ENCODE measurements at regions not wholly inside any gene's neighbourhood (a gene's known extent, or its start where the extent isn't known, plus 50 kb on each side); places are given as distances from the start of the nearest gene placed in this dataset.

- WGBS, 3 donors, result 76 to 85% (median 78%) methylated on average over 2 of the region's 2 CpGs
- Histone ChIP-seq H3K36me3 (ENCODE audit: control insufficient read depth in 3 of 3, insufficient read depth in 2 of 3, low read depth in 1 of 3, low read length in 3 of 3) (no peaks in the 10 kb centered on the region), H3K27ac (ENCODE audit: low read depth in 1 of 3, low read length in 2 of 3) (no peak overlapping the region), H3K4me1 (ENCODE audit: control insufficient read depth in 3 of 3, insufficient read depth in 2 of 3, low read depth in 1 of 3, low read length in 2 of 3) (no peaks in the 10 kb centered on the region), H3K4me3 (ENCODE audit: low read depth in 1 of 3, low read length in 3 of 3) (no peak overlapping the region), H3K27me3 (ENCODE audit: control insufficient read depth in 3 of 3, insufficient read depth in 3 of 3, low read length in 3 of 3) (no peaks in the 10 kb centered on the region), H3K9me3 (ENCODE audit: control insufficient read depth in 2 of 2, insufficient read depth in 1 of 2, low read depth in 1 of 2, low read length in 1 of 2) (peaks cover 0 to 6% of the 10 kb centered on the region in 2 donors)
- FAIRE-seq (no peak), DNase-seq (no peak)
Measured at GRCh38 chr13:82934000-82934399, 948.3 kb downstream of the SLITRK1 start.

- Histone ChIP-seq H3K4me1 (ENCODE audit: control insufficient read depth in 3 of 3, insufficient read depth in 2 of 3, low read depth in 1 of 3, low read length in 2 of 3) (no peaks in the 10 kb centered on the region), H3K27ac (ENCODE audit: low read depth in 1 of 3, low read length in 2 of 3) (no peak overlapping the region), H3K27me3 (ENCODE audit: control insufficient read depth in 3 of 3, insufficient read depth in 3 of 3, low read length in 3 of 3) (no peaks in the 10 kb centered on the region), H3K36me3 (ENCODE audit: control insufficient read depth in 3 of 3, insufficient read depth in 2 of 3, low read depth in 1 of 3, low read length in 3 of 3) (no peaks in the 10 kb centered on the region), H3K4me3 (ENCODE audit: low read depth in 1 of 3, low read length in 3 of 3) (no peak overlapping the region), H3K9me3 (ENCODE audit: control insufficient read depth in 2 of 2, insufficient read depth in 1 of 2, low read depth in 1 of 2, low read length in 1 of 2) (no peaks in the 10 kb centered on the region)
- DNase-seq, result no peak
- FAIRE-seq, result no peak
- WGBS, 3 donors, result 65 to 82% (median 71%) methylated on average over 4 of the region's 4 CpGs
Measured at GRCh38 chr13:82925114-82925513, 957.2 kb downstream of the SLITRK1 start.

GRCh38 chr13:82917984-82918383 is 964.3 kb downstream of the SLITRK1 start:
- Histone ChIP-seq H3K27me3 (ENCODE audit: control insufficient read depth in 3 of 3, insufficient read depth in 3 of 3, low read length in 3 of 3) (no peaks in the 10 kb centered on the region), H3K4me3 (ENCODE audit: low read depth in 1 of 3, low read length in 3 of 3) (no peak overlapping the region), H3K4me1 (ENCODE audit: control insufficient read depth in 3 of 3, insufficient read depth in 2 of 3, low read depth in 1 of 3, low read length in 2 of 3) (no peaks in the 10 kb centered on the region), H3K27ac (ENCODE audit: low read depth in 1 of 3, low read length in 2 of 3) (no peak overlapping the region), H3K9me3 (ENCODE audit: control insufficient read depth in 2 of 2, insufficient read depth in 1 of 2, low read depth in 1 of 2, low read length in 1 of 2) (no peaks in the 10 kb centered on the region), H3K36me3 (ENCODE audit: control insufficient read depth in 3 of 3, insufficient read depth in 2 of 3, low read depth in 1 of 3, low read length in 3 of 3) (no peaks in the 10 kb centered on the region)
- FAIRE-seq, result no peak
- 74 to 88% (median 79%) methylated on average over 2 of the region's 2 CpGs for WGBS, 3 donors
- no peak for DNase-seq

- Histone ChIP-seq H3K4me1 (ENCODE audit: control insufficient read depth in 3 of 3, insufficient read depth in 2 of 3, low read depth in 1 of 3, low read length in 2 of 3) (no peaks in the 10 kb centered on the region), H3K27ac (ENCODE audit: low read depth in 1 of 3, low read length in 2 of 3) (no peak overlapping the region), H3K27me3 (ENCODE audit: control insufficient read depth in 3 of 3, insufficient read depth in 3 of 3, low read length in 3 of 3) (no peaks in the 10 kb centered on the region), H3K9me3 (ENCODE audit: control insufficient read depth in 2 of 2, insufficient read depth in 1 of 2, low read depth in 1 of 2, low read length in 1 of 2) (no peaks in the 10 kb centered on the region), H3K36me3 (ENCODE audit: control insufficient read depth in 3 of 3, insufficient read depth in 2 of 3, low read depth in 1 of 3, low read length in 3 of 3) (no peaks in the 10 kb centered on the region), H3K4me3 (ENCODE audit: low read depth in 1 of 3, low read length in 3 of 3) (no peak overlapping the region)
- DNase-seq (no peak), FAIRE-seq (no peak)
- WGBS, 3 donors, result 77 to 88% (median 84%) methylated on average over 3 of the region's 3 CpGs
Measured at GRCh38 chr13:82912564-82912963, 969.7 kb downstream of the SLITRK1 start.

GRCh38 chr13:82905071-82905470 is 977.2 kb downstream of the SLITRK1 start:
- Histone ChIP-seq H3K36me3 (ENCODE audit: control insufficient read depth in 3 of 3, insufficient read depth in 2 of 3, low read depth in 1 of 3, low read length in 3 of 3) (no peaks in the 10 kb centered on the region), H3K27me3 (ENCODE audit: control insufficient read depth in 3 of 3, insufficient read depth in 3 of 3, low read length in 3 of 3) (no peaks in the 10 kb centered on the region), H3K9me3 (ENCODE audit: control insufficient read depth in 2 of 2, insufficient read depth in 1 of 2, low read depth in 1 of 2, low read length in 1 of 2) (no peaks in the 10 kb centered on the region), H3K27ac (ENCODE audit: low read depth in 1 of 3, low read length in 2 of 3) (no peak overlapping the region), H3K4me1 (ENCODE audit: control insufficient read depth in 3 of 3, insufficient read depth in 2 of 3, low read depth in 1 of 3, low read length in 2 of 3) (no peaks in the 10 kb centered on the region), H3K4me3 (ENCODE audit: low read depth in 1 of 3, low read length in 3 of 3) (no peak overlapping the region)
- FAIRE-seq (no peak), DNase-seq (no peak)
- 38 to 75% (median 58%) methylated on average over 2 of the region's 2 CpGs for WGBS, 3 donors

GRCh38 chr13:82900453-82900852 is 981.8 kb downstream of the SLITRK1 start:
- no peaks in the 10 kb centered on the region for H3K27me3 ChIP-seq (ENCODE audit: control insufficient read depth in 3 of 3, insufficient read depth in 3 of 3, low read length in 3 of 3)
- FAIRE-seq, result no peak
- no peaks in the 10 kb centered on the region for H3K9me3 ChIP-seq (ENCODE audit: control insufficient read depth in 2 of 2, insufficient read depth in 1 of 2, low read depth in 1 of 2, low read length in 1 of 2)
- H3K4me3 ChIP-seq (ENCODE audit: low read depth in 1 of 3, low read length in 3 of 3), result no peak overlapping the region
- DNase-seq, result no peak
- H3K36me3 ChIP-seq (ENCODE audit: control insufficient read depth in 3 of 3, insufficient read depth in 2 of 3, low read depth in 1 of 3, low read length in 3 of 3), result no peaks in the 10 kb centered on the region
- no peak overlapping the region for H3K27ac ChIP-seq (ENCODE audit: low read depth in 1 of 3, low read length in 2 of 3)
- no peaks in the 10 kb centered on the region for H3K4me1 ChIP-seq (ENCODE audit: control insufficient read depth in 3 of 3, insufficient read depth in 2 of 3, low read depth in 1 of 3, low read length in 2 of 3)

GRCh38 chr13:82898586-82898985 is 983.7 kb downstream of the SLITRK1 start:
- DNase-seq (no peak), FAIRE-seq (no peak)
- Histone ChIP-seq H3K27me3 (ENCODE audit: control insufficient read depth in 3 of 3, insufficient read depth in 3 of 3, low read length in 3 of 3) (no peaks in the 10 kb centered on the region), H3K27ac (ENCODE audit: low read depth in 1 of 3, low read length in 2 of 3) (no peak overlapping the region), H3K9me3 (ENCODE audit: control insufficient read depth in 2 of 2, insufficient read depth in 1 of 2, low read depth in 1 of 2, low read length in 1 of 2) (no peaks in the 10 kb centered on the region), H3K4me1 (ENCODE audit: control insufficient read depth in 3 of 3, insufficient read depth in 2 of 3, low read depth in 1 of 3, low read length in 2 of 3) (no peaks in the 10 kb centered on the region), H3K4me3 (ENCODE audit: low read depth in 1 of 3, low read length in 3 of 3) (no peak overlapping the region), H3K36me3 (ENCODE audit: control insufficient read depth in 3 of 3, insufficient read depth in 2 of 3, low read depth in 1 of 3, low read length in 3 of 3) (no peaks in the 10 kb centered on the region)
- WGBS, 3 donors, result 42 to 69% (median 45%) methylated on average over 3 of the region's 3 CpGs

GRCh38 chr13:82879921-82880320 is 1002.4 kb downstream of the SLITRK1 start:
- Histone ChIP-seq H3K36me3 (ENCODE audit: control insufficient read depth in 3 of 3, insufficient read depth in 2 of 3, low read depth in 1 of 3, low read length in 3 of 3) (no peaks in the 10 kb centered on the region), H3K27me3 (ENCODE audit: control insufficient read depth in 3 of 3, insufficient read depth in 3 of 3, low read length in 3 of 3) (no peaks in the 10 kb centered on the region), H3K4me3 (ENCODE audit: low read depth in 1 of 3, low read length in 3 of 3) (no peak overlapping the region), H3K27ac (ENCODE audit: low read depth in 1 of 3, low read length in 2 of 3) (no peak overlapping the region), H3K9me3 (ENCODE audit: control insufficient read depth in 2 of 2, insufficient read depth in 1 of 2, low read depth in 1 of 2, low read length in 1 of 2) (peaks cover 0 to 13% of the 10 kb centered on the region in 2 donors), H3K4me1 (ENCODE audit: control insufficient read depth in 3 of 3, insufficient read depth in 2 of 3, low read depth in 1 of 3, low read length in 2 of 3) (no peaks in the 10 kb centered on the region)
- DNase-seq (no peak), FAIRE-seq (no peak)
- 7 to 26% (median 25%) methylated on average over 1 of the region's 1 CpG for WGBS, 3 donors

GRCh38 chr13:82878536-82878935 is 1003.7 kb downstream of the SLITRK1 start:
- Histone ChIP-seq H3K27ac (ENCODE audit: low read depth in 1 of 3, low read length in 2 of 3) (no peak overlapping the region), H3K4me3 (ENCODE audit: low read depth in 1 of 3, low read length in 3 of 3) (no peak overlapping the region), H3K9me3 (ENCODE audit: control insufficient read depth in 2 of 2, insufficient read depth in 1 of 2, low read depth in 1 of 2, low read length in 1 of 2) (peaks cover 0 to 7% of the 10 kb centered on the region in 2 donors), H3K27me3 (ENCODE audit: control insufficient read depth in 3 of 3, insufficient read depth in 3 of 3, low read length in 3 of 3) (no peaks in the 10 kb centered on the region), H3K4me1 (ENCODE audit: control insufficient read depth in 3 of 3, insufficient read depth in 2 of 3, low read depth in 1 of 3, low read length in 2 of 3) (no peaks in the 10 kb centered on the region), H3K36me3 (ENCODE audit: control insufficient read depth in 3 of 3, insufficient read depth in 2 of 3, low read depth in 1 of 3, low read length in 3 of 3) (no peaks in the 10 kb centered on the region)
- FAIRE-seq, result no peak
- DNase-seq, result no peak

Measured in small intestine (tissue), 7 donors.